ENCODE measurements at regions not wholly inside any gene's neighbourhood (a gene's known extent, or its start where the extent isn't known, plus 50 kb on each side); places are given as distances from the start of the nearest gene placed in this dataset.
"Not testable (repeated sequence)": the region's sequence is repeated elsewhere in the genome, so short reads cannot be mapped to it uniquely, and the experiment has no call there.

DNA sequence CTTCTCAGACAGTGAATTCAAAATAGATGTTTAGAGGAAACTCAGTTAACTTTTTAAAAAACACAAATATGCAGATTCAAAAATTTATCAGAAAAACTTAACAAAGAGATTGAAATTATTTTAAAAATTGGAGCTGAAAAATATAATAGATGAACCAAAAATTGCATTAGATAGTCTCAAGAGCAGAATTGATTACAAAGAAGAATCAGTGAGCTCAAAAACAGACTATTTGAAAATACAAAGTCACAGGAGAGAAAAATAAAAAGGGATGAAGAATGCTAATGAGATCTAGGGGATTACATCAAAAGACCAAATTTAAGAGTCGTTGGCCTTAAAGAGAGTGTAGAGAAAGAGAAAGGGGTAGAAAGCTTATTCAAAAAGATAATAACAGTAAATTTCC, 700.5 kb downstream of the COL12A1 start:
- no peak for DNase-seq (ENCODE audit: low read depth, low spot score)
- in situ Hi-C loops (cut with HindIII; ENCODE audit: low sequenced_read_pairs) = no loop called here
- H3K4me3 ChIP-seq (ENCODE audit: low read depth, low read length) = no peak overlapping the region
- TF ChIP-seq, protein P1, sequence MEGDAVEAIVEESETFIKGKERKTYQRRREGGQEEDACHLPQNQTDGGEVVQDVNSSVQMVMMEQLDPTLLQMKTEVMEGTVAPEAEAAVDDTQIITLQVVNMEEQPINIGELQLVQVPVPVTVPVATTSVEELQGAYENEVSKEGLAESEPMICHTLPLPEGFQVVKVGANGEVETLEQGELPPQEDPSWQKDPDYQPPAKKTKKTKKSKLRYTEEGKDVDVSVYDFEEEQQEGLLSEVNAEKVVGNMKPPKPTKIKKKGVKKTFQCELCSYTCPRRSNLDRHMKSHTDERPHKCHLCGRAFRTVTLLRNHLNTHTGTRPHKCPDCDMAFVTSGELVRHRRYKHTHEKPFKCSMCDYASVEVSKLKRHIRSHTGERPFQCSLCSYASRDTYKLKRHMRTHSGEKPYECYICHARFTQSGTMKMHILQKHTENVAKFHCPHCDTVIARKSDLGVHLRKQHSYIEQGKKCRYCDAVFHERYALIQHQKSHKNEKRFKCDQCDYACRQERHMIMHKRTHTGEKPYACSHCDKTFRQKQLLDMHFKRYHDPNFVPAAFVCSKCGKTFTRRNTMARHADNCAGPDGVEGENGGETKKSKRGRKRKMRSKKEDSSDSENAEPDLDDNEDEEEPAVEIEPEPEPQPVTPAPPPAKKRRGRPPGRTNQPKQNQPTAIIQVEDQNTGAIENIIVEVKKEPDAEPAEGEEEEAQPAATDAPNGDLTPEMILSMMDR (IDR thresholded peaks at IDR 0.05; ENCODE audit: low read depth, low read length) = no peak

DNA sequence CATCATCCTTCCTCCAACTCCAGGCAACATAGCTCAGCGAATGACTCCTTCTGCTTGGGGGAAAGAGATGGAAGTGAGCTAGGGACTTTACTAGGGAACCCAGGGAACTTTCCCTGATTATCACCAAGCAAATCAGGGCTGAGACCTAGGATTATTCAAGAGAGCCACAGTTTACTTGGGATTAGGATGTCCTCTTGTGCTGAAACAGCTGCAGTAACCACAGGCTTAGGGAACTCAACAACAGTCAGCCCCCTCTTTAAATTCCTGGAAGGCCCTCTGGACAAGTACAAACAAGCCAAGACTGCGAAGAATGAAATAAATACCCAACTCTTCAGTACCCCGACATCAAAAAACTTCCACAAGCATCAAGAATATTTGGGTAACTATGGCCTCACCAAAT, 700.9 kb downstream of the COL12A1 start:
- no peak for DNase-seq (ENCODE audit: low read depth, low spot score)
- in situ Hi-C loops (cut with HindIII; ENCODE audit: low sequenced_read_pairs) = no loop called here
- TF ChIP-seq, protein P1 (IDR thresholded peaks at IDR 0.05; ENCODE audit: low read depth, low read length) = no peak
- H3K4me3 ChIP-seq (ENCODE audit: low read depth, low read length) = no peak overlapping the region

DNA sequence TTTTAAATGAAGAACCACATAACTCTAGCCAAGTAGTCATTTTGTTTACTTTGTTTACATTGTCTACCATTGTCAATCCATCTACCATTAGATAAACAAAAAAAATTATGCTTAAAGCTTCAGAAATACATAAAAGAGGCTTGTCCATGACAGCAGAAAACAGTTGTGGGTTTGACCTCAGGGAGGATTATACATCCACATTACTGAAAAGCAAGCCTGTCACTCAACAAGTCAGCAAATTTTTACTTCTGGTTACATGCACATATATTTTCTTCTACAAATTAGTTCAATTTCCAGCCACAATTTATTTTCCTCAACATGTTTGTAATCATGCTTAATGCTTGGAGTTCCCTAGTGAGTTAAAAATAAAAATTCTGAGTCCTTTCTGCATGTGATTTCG, 713.3 kb downstream of the COL12A1 start:
- H3K4me3 ChIP-seq (ENCODE audit: low read depth, low read length) = no peak overlapping the region
- no peak for DNase-seq (ENCODE audit: low read depth, low spot score)
- in situ Hi-C loops (cut with HindIII; ENCODE audit: low sequenced_read_pairs) = no loop called here
- TF ChIP-seq, protein P1 (IDR thresholded peaks at IDR 0.05; ENCODE audit: low read depth, low read length) = no peak

DNA sequence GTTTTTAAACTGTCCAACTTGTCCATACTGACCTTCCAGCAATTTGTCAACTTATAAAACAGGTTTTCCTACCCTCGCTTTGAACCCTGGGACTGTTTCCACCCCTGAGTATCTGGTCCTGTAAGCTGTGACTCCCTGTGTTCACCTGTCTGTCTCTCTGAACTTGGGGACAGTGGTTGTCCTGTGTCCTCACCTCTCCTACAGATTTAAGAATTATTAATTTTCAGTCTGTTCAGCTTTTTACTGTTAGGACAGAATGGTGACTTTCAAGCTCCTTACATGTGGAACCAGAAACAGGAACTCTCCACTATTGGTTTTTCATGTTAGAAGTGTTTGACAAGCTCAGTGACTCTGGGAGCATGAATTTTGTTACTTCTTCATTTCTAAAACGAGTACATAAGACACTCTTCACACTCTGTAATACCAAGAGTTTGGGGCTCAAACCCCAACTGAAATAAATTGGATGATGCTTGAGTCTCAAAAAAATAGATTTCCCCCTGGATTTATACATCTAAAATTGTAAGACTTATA, 713.9 kb downstream of the COL12A1 start:
- TF ChIP-seq, protein P1 (IDR thresholded peaks at IDR 0.05; ENCODE audit: low read depth, low read length) = no peak
- in situ Hi-C loops (cut with HindIII; ENCODE audit: low sequenced_read_pairs) = no loop called here
- no peak overlapping the region for H3K4me3 ChIP-seq (ENCODE audit: low read depth, low read length)
- DNase-seq (ENCODE audit: low read depth, low spot score) = no peak

DNA sequence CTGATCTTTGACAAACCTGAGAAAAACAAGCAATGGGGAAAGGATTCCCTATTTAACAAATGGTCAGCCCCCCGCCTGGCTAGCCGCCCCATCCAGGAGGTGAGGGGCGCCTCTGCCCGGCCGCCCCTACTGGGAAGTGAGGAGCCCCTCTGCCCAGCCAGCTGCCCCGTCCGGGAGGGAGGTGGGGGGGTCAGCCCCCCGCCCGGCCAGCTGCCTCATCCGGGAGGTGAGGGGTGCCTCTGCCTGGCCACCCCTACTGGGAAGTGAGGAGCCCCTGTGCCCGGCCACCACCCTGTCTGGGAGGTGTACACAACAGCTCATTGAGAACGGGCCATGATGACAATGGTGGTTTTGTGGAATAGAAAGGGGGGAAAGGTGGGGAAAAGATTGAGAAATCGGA, 717.1 kb downstream of the COL12A1 start:
- in situ Hi-C loops (cut with HindIII; ENCODE audit: low sequenced_read_pairs); DNase-seq (ENCODE audit: low read depth, low spot score); H3K4me3 ChIP-seq (ENCODE audit: low read depth, low read length): not testable (repeated sequence)

DNA sequence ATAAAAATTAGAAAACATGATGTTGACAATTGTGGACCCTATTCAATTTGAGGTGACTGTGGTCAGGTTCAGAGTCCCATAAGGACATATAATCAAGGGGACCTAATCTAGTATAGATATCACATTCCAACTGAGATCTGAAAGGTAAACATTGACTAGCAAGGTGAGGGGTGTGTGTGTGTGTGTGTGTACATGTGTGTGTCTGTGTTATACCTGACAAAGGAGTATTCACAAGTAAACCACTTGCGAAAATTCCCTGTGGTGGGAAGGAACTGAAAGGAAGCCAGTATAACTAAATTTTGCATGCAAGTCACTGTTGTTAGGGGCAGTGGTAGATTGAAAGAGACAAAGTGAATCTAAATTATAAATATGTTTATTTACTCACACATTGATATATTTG, 723.7 kb downstream of the COL12A1 start:
- TF ChIP-seq, protein P1 (IDR thresholded peaks at IDR 0.05; ENCODE audit: low read depth, low read length) = no peak
- H3K4me3 ChIP-seq (ENCODE audit: low read depth, low read length) = no peak overlapping the region
- no peak for DNase-seq (ENCODE audit: low read depth, low spot score)
- in situ Hi-C loops (cut with HindIII; ENCODE audit: low sequenced_read_pairs) = no loop called here

DNA sequence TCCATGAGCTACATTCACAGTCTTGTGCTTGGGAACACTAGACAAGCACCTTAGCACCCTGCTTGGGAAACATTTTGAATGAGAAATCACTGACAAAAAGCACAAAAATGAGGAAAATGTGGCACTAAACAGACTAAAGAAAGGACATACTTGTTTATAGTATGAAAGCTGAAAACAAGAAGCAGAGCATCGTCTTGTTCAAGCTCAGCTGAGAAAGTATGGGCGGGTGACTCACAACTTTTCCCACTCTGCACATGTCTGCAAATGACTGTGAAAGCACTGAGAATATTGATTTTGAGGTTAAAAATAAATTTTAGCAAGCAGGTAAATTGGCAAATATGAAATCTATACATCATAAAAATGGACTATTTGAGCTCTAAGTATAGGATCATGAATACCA, 725.3 kb downstream of the COL12A1 start:
- no peak for DNase-seq (ENCODE audit: low read depth, low spot score)
- H3K4me3 ChIP-seq (ENCODE audit: low read depth, low read length) = no peak overlapping the region
- in situ Hi-C loops (cut with HindIII; ENCODE audit: low sequenced_read_pairs) = no loop called here
- TF ChIP-seq, protein P1 (IDR thresholded peaks at IDR 0.05; ENCODE audit: low read depth, low read length) = no peak

Measured in astrocyte of the spinal cord (primary cell).